Ovary (tissue), 3 donors: ENCODE measurements at regions not wholly inside any gene's neighbourhood (a gene's known extent, or its start where the extent isn't known, plus 50 kb on each side); places are given as distances from the start of the nearest gene placed in this dataset.

ENCODE experiments used
- EP300 ChIP-seq: sonication (generic); formaldehyde crosslinking; IDR thresholded peaks from one replicate; pipeline ENCODE4 v1.6.1; 2017; ENCODE audit warnings: antibody characterized with exemption
- POLR2A ChIP-seq: fragments of 450-650 bp; IDR thresholded peaks from one replicate; pipeline ENCODE4 v1.6.1; 2017; ENCODE audit warnings: antibody characterized with exemption, mild to moderate bottlenecking, moderate library complexity
- TF ChIP-seq, protein P1 (sequence below), 3 donors: fragments of 450-650 bp in 2 of 3; fragments of 200-600 bp in 1 of 3; IDR thresholded peaks; one replicate each; pipeline versions ENCODE4 v1.5.1 to v1.8.0; 2016 to 2022; ENCODE audit warnings: antibody characterized with exemption in 3 of 3, mild to moderate bottlenecking in 1 of 3
- donor health status: DM: no; HTN: no; CAD: no.

DNA sequence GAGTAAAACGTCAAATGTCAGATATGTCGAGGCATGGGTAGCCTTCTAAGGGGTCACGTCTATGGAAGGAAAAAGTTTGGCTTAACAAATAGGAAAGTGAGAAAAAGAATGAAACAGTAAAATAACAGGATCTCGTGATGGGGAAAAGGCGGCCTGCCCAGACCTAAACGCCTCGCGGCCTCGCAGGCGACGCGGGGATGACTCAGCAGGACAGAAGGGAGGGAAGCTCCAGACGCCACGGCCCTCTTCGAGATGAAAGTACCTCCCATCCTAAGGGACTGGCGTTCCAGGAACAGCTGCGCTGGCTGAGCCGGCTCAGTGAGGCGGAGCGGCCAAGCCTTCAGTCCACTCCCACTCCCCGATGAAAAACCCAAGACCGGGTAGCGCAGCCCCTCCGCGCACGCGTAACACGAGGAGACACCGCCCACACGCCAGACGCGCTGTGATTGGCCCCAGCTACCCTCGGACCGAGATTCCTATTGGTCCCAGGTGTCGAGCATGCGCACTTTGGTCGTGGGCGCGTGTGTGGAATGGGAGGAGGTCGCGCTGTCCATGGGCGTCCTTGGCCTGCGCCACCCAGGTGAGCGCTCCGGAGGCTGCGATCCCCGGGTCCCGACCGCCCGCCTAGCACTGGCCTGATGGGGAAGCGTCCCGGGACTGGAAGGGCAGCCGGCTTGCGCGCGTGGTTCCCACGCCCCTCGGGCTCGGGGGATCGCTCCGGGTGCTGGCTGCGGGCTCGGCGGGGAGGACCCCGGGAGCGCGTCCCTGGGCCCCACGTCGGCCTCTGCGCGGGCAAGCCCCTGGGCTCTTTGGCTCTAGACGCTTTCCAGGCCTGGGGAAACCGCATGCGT, 588.5 kb downstream of the MTRR start:
- TF ChIP-seq, protein P1, sequence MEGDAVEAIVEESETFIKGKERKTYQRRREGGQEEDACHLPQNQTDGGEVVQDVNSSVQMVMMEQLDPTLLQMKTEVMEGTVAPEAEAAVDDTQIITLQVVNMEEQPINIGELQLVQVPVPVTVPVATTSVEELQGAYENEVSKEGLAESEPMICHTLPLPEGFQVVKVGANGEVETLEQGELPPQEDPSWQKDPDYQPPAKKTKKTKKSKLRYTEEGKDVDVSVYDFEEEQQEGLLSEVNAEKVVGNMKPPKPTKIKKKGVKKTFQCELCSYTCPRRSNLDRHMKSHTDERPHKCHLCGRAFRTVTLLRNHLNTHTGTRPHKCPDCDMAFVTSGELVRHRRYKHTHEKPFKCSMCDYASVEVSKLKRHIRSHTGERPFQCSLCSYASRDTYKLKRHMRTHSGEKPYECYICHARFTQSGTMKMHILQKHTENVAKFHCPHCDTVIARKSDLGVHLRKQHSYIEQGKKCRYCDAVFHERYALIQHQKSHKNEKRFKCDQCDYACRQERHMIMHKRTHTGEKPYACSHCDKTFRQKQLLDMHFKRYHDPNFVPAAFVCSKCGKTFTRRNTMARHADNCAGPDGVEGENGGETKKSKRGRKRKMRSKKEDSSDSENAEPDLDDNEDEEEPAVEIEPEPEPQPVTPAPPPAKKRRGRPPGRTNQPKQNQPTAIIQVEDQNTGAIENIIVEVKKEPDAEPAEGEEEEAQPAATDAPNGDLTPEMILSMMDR (IDR thresholded peaks at IDR 0.05): no peak
- peak; percentile 51 for TF ChIP-seq POLR2A
- TF ChIP-seq EP300: no peak
